SU-DHL-6 (cell line): ENCODE measurements at regions not wholly inside any gene's neighbourhood (a gene's known extent, or its start where the extent isn't known, plus 50 kb on each side); places are given as distances from the start of the nearest gene placed in this dataset.

ENCODE experiments used
- EZH2phosphoT487 ChIP-seq: fragments of 200-600 bp; sonication (generic), shearing (Covaris generic); conservative IDR thresholded peaks from 2 replicates; pipeline ENCODE4 v1.6.1; 2018; ENCODE audit warnings: mild to moderate bottlenecking, antibody characterized with exemption, low read length, moderate library complexity, mixed read lengths
- TF ChIP-seq, protein P1 (sequence below): fragments of 200-600 bp; sonication (generic); IDR thresholded peaks from one replicate; pipeline ENCODE4 v1.5.1; 2017; ENCODE audit warnings: antibody characterized with exemption, mild to moderate bottlenecking, low read length, moderate library complexity; ENCODE audit not compliant: insufficient read depth, poor library complexity, severe bottlenecking

DNA sequence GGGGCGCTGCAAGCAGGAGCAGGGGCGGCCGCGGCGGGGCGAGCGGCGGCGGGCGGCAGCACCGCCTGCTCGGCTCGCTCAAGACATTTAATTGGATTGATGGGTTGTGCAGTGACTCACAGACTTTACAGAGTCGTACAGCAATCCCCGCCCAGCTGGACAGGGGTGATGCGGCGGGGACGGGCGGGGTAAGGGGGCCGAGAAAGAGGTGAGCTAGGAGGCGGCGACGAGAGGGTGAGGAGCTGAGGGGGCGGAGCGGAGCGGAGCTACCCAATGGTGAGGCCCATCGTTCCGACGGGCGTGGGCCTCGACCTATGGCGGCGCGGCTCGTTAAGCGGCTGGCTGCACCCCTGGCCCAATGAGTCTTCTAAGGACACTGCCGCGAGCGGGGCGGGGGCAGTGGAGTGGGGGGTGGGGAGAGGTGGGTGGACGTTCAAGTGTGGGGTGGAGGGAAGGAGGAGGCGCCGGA is 97.1 kb upstream of the SERTAD2 start:
- TF ChIP-seq, protein P1, sequence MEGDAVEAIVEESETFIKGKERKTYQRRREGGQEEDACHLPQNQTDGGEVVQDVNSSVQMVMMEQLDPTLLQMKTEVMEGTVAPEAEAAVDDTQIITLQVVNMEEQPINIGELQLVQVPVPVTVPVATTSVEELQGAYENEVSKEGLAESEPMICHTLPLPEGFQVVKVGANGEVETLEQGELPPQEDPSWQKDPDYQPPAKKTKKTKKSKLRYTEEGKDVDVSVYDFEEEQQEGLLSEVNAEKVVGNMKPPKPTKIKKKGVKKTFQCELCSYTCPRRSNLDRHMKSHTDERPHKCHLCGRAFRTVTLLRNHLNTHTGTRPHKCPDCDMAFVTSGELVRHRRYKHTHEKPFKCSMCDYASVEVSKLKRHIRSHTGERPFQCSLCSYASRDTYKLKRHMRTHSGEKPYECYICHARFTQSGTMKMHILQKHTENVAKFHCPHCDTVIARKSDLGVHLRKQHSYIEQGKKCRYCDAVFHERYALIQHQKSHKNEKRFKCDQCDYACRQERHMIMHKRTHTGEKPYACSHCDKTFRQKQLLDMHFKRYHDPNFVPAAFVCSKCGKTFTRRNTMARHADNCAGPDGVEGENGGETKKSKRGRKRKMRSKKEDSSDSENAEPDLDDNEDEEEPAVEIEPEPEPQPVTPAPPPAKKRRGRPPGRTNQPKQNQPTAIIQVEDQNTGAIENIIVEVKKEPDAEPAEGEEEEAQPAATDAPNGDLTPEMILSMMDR: no peak
- TF ChIP-seq EZH2phosphoT487: no peak
